HG03064 (cell line): ENCODE measurements at regions not wholly inside any gene's neighbourhood (a gene's known extent, or its start where the extent isn't known, plus 50 kb on each side); places are given as distances from the start of the nearest gene placed in this dataset.
"Not testable (repeated sequence)": the region's sequence is repeated elsewhere in the genome, so short reads cannot be mapped to it uniquely, and the experiment has no call there.

ENCODE experiments used
- ATAC-seq: cut with Tn5 transposase; IDR thresholded peaks from one replicate; pipeline ENCODE4 v1.9.1; 2021; ENCODE audit warnings: low read depth; ENCODE audit not compliant: unreplicated experiment

DNA sequence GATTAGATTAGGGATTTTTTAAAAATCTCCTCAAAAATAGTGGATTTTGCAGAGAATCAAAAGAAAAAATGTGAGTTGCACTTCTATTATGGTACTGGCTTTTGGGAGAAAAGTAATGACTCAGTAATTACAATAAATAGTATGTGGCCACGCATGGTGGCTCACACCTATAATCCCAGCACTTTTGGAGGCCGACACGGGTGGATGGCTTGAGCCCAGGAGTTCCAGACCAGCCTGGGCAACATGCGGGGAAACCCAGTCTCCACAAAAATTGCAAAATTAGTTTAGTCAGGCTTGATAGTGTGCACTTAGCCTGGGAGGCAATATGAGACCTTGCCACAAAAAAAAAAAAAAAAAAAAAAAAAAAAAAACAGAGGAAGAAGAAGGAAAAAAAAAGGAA lies 1098.2 kb downstream of the ZPLD1 start:
- ATAC-seq, result no peak

DNA sequence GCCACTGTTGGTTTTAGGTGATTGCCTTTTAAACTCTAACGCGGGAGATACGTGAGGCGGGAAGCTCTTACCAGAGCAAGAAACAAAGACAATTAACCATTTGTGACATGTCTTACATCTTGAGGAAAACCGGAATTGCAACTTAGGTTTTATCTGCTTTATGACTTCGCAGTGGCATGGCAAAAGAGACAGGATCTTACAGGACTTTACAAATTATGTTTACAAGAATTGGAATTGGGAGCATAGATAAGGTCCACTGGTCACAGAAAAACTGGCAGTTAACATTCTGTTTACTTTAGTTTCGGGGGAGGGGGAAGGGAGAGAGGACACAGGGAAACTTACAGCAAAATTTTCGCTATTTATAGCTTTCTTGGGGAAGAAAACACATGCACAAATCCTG lies 1119.6 kb downstream of the ZPLD1 start:
- ATAC-seq, result no peak

DNA sequence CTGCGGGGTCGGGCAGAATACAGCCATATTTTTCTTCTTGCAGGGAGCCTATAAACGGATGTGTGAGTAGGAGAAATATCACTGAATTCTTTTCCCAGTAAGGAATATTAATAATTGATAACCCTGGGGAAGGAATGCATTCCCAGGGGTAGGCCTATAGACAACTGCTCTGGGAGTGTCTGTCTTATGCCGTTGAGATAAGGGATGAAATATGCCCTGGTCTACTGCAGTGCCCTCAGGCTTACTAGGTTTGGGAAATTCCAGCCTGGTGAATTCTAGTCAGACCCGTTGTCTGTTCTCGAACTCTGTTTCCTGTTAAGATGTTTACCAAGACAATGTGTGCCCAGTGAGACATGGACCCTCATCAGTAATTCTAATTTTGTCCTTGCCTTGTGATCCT lies 1129.3 kb downstream of the ZPLD1 start:
- not testable (repeated sequence) for ATAC-seq

DNA sequence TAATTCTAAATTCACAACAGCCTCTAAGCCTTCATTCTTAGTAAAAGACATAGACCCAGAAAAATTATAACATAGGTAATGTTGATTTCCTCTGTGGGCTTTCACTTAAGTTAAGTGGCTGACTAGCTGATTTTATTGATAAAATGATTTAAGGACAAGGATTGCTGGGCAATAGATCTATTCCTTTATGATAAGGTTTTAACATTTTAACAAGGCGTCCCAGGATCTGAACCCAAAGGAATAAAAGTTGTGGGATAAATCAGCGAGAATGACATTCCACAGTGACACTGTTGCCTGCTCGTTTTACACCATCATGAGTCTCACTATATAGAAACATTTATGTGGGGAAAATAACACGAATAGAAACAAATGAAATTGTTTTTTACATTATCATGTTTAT lies 1151.0 kb downstream of the ZPLD1 start:
- no peak for ATAC-seq

DNA sequence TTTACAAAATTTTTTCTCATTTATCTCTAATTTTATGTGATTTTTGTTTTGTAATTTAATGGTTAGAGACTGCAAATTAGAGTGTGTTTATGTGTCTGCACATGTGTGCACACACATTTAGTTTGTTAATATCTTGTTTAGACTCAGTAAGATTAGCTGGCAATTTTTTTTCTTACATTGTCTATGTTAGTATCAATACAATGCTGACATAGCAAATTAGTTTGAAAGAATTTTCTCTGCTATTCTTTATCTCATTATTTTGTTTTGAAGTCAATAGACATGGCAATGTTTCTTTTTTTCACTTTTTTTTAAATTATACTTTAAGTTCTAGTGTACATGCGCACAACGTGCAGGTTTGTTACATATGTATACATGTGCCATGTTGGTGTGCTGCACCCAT lies 1155.0 kb downstream of the ZPLD1 start:
- ATAC-seq, result no peak

DNA sequence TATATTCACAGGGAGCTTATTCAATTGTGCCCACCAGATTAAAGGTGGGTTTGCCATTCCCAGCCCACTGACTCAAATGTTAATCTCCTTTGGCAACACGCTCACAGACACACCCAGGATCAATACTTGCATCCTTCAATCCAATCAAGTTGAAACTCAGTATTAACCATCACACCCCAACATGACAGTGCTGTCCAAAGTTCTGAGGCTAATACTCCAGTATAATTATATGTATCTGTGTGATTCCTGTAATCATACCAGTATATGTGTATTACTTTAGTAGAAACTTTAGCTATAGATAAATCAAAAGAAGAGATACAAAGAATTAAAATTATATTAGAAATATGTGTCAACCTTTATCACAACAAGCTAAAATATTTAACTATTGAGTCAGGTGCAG lies 1166.0 kb downstream of the ZPLD1 start:
- no peak for ATAC-seq

DNA sequence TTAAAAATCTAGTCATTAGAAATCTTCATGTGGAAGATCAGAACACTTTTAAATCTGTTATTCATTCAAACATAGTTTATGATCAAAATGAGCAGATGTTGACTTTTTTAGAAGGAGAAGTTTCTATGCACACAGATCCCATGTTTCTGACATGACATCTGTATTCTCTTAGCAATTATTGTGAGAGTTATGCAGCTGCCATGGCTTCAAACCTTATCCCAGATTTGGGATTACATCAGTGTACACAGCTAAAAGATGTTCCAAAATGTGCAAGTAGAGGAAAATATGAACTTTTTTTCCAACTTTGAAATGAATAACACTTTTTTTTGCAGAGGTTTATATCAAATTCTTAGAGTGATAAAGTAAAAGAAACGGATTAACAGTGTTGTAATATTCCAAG lies 1166.9 kb downstream of the ZPLD1 start:
- ATAC-seq, result no peak

DNA sequence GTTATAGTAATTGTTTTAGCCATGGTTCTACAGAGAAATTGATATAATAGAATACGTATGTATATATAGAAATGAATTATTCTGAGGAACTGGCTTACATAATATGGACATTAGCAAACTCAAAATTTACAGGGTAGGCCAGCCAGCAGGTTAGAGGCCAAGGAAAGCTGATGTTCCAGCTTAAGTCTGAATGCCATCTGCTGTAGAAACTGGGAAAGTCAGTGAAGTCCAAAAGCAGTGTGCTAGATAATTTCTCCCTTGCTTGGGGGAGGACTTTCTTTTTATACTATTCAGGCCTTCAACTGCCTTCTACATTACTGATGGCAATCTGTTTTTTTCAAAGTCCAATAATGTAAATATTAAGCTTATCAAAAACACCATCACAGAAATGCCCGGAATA lies 1174.7 kb downstream of the ZPLD1 start:
- no peak for ATAC-seq

DNA sequence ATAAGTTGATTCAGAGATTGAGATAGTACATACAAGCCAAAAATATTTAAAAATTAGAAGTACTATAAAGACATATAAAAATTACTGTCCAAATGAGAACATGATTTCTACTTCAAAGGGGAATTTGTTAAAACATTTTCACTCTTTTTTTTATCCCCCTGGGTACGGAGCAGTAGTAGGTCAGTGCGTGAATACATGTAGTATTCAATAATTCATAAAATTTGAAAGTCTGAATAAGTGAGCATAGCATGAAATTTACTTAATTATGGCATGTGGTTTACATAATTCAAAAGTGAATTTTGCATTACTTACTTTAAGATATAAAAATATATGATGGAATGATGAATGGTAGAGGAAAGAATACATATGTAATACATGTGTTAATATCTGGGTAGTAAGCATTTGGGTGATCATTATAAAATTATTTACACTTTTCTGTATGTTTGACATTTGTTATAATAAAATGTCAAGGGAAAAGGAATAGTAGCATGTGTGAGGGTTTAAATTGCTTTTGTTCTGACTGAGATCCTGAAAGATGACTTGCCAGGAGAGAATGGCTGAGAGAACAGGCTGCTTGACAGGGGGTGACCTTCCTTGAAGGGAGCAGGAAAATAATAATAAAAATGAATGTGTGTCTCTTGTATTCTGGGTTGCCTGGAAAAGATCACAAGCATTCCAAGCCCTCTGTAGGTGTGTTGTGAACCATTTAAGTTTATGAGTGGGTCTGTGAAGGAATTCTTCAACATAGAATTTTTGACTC lies 1178.8 kb downstream of the ZPLD1 start:
- ATAC-seq, result no peak

DNA sequence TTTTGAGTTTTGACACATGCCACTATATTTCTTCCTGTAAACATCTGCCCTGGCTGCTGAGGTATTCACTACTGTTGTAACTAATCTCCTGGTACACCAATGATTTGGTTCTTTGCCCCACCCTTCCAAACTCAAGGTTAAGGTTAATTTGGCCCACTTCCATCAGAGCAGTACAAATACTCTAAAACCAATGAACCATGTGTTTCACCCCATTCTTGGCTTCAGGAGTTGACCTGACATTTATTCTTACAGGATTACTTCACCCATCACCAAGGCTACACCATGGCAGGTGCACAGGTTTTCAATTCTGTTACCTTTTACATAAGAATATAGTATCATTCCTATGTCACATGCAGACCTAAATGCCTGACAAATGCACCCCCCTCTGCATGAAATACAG lies 1179.9 kb downstream of the ZPLD1 start:
- no peak for ATAC-seq

DNA sequence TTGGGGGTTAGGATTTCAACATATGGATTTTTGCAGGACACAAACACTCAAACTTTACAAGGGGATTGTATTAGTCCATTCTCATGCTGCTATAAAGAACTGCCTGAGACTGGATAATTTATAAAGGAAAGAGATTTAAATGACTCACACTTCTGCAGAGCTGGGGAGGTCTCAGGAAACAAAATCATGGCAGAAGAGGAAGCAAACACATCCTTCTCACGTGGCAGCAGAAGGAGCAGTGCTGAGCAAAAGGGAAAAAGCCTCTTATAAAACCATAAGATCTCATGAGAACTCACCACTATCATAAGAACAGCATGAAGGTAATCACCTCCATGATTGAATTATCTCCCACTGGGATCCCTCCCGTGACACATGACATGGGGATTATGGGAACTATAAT lies 1183.1 kb downstream of the ZPLD1 start:
- no peak for ATAC-seq

DNA sequence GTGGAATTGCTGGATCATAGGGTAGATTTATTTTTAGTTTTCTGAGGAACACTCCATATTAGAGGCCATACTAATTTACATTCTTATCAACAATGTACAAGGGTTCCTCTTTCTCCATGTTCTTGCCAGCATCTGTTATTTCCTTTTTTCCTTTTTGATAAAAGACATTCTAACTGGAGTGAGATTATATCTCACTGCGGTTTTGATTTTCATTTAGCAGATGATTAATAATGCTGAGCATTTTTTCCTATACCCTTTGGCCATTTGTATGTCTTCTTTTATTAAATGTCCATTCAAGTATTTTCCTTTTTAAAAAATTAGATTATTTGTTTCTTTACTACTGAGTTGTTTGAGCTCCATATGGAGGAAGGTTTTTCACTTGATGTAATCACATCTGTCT lies 1189.5 kb downstream of the ZPLD1 start:
- ATAC-seq, result no peak

DNA sequence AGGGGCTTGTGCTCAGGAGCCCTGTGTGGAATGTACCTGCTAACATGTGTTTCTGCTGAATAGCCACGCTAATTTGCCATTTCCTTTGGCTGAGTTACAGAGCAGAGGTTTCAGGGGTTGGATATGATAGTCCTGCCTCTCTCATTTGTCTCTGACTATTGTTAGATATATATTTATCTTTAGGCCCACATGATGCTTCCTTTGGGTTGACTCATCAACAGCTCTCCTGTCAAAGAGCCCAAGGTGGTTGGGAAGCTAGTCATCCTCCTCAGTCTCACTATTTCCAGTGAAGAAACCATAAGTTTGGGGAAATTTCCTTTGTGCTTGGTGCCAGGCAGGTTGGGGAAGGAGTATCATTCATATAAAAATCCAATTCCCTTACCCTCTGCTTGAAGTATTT lies 1194.6 kb downstream of the ZPLD1 start:
- no peak for ATAC-seq

DNA sequence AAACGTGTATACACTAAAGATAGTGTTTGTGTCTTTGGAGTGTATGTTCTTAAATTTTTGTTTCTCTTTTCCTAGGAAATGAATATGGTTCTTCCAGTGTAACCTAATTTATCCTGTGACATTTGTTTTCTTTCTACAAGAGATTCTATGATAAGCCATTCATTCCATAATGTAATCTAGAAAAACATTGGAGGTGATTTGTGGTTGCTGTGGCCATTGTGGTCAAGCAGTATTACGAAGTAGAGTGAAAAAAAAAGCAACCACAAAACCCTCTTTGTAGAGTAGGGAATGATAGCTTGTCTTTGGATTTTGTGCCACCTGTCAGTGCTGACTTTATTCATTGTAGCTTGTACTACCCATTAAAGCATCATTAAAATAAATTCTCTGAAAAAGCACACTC lies 1209.6 kb downstream of the ZPLD1 start:
- no peak for ATAC-seq

DNA sequence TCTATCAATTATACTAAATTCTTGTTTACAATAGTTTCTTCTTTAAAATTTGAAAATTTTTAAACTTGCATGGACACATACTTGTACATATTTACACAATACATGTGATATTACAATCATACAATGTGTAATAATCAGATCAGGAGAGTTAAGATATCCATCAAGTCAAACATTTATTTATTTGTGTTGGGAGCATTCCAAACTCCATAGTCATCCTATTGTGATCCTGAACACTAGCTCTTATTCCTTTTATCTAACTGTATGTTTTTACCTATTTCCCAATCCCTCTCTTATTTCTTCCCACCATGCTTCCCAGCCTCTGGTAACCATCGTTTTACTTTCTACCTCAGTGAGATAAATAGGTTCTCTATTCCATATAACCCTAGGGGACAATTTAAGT lies 1219.2 kb downstream of the ZPLD1 start:
- ATAC-seq, result no peak

DNA sequence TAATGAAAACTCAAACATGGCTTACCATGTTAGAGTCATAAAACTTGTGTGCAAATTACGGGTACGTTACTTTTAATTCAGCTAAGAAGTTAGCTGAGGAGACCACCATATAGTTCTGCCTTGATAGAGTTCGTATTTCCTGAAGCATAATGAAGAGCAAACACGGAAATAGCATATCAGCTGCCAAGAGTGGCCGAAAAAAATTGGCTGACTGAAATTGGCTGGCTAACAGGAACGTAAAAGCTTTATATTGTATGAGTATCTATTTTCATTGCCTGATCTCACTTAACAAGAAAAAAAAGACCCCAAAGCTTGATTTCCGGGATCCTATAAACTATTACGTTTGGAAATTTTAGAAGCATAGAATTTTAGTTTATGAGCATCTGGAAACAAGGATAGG lies 1222.9 kb downstream of the ZPLD1 start:
- no peak for ATAC-seq

DNA sequence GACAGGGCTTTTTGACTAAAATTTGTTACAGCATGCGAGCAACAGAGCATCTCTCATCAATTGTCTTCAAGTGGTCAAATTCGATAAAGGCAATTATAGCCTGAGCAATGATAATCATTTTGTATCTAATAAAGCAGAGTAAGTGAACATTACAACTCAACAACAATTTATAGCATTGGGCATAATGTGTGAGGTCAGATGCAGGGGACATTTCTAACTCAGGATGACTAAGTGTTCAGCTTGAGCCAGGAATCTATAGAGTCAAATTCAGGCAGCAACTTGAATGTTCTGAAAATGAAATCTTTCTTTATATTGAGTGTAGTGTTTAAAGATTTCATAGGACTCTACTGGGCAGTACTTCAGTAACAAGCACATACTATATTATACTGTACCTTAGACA lies 1226.0 kb downstream of the ZPLD1 start:
- ATAC-seq, result no peak

DNA sequence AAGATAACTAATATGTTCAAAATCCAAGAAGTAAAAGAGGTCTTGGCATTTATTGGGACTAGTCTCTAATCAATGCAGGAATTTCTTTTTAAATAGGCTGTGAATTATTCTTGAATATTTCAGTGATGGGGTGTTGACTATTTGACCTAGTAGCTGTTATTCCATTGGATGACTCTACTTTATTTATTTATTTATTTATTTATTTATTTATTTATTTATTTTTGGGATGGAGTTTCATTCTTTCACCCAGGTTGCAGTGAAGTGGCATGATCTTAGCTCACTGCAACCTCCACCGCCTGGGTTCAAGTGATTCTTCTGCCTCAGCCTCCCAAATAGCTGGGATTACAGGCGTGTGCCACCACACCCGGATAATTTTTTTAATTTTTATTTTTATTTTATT lies 1227.8 kb downstream of the ZPLD1 start:
- no peak for ATAC-seq

DNA sequence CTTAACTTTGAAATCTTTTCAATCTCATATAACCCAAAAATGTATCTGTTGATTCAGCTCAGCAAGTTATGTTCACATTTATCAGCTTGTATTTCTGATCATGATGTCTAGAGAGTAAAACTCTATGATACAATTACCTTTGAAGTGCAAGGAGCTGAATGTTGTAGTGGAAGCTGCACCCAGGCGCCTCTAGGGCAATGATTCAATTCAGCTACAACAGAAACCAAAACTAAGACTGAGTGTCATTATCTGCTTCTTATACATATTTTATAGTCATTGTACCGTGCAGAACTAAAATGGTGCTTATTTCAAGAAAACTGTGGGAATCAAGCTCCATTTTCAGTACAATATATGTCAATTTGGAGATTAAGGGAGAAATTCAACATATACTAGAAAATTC lies 1237.5 kb downstream of the ZPLD1 start:
- no peak for ATAC-seq

DNA sequence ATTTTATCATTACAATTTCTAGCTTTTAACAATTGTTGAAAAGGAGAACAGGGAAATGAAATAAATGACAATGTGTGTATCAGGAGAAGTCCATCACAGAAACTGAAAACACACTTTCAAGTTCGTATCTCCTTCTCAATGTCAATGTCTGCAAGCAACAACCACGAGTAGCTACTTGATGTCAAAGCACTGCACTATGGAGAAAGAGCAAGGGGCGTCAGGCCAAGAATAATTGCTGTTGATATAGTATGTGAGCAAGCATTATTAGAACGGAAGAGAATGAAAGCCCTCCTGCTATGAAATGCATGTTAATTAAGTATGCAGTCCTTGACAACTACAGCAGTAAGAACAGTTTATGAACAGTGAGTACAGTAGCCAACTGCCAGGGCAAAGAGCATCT lies 1250.1 kb downstream of the ZPLD1 start:
- ATAC-seq, result no peak

DNA sequence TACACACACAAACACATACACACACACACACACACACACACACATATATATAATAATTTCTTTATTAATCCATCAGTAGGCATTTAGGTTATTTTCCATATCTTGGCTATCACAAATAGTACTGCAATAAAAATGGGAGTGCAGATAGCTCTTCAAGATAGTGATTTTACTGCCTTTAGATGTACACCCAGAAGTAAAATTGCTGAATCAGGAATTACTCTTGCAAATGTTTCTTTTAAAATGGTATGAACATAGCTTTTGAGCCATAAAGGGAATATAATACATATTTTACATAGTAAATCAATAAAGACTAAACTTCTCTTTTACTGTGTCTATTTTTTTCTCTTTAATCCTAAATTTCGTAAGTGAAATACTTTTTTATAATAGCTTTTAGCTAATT lies 1251.1 kb downstream of the ZPLD1 start:
- no peak for ATAC-seq

DNA sequence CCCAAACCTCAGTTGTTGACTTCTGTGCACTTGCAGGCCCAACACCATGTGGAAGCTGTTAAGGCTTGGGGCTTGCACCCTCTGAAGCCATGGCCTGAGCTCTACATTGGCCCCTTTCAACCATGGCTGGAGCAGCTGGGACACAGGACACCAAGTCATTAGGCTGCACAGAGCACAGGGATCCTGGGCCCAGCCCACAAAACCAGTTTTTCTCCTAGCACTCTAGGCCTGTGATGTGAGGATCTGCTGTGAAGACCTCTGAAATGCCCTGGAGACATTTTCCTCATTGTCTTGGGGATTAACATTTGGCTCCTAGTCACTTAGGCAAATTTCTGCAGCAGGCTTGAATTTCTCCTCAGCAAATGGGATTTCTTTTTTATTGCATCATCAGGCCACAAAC lies 1255.7 kb downstream of the ZPLD1 start:
- ATAC-seq, result no peak

DNA sequence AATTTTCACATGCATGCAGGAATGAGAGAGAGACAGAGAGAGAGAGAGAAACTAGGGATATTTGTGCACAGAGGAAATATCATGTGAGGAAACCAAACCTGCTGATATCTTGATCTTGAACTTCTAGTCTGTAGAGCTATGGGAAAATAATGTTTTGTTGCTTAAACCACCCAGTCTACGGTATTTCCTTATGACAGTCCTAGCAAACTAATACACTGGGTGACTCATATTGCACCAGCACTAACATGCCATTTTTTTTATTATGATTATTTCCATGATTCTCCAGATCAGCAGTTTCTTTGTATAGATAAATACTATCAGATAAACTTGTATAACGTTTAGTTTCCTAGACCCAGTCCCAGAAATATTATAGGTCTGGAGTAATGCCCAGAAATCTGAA lies 1259.0 kb downstream of the ZPLD1 start:
- ATAC-seq, result no peak
